HG02981 (cell line): ENCODE measurements at regions not wholly inside any gene's neighbourhood (a gene's known extent, or its start where the extent isn't known, plus 50 kb on each side); places are given as distances from the start of the nearest gene placed in this dataset.

Experiments used
- ATAC-seq: cut with Tn5 transposase; IDR thresholded peaks from one replicate; pipeline ENCODE4 v1.9.1; 2021; ENCODE audit warnings: mild to moderate bottlenecking, moderate library complexity; ENCODE audit not compliant: unreplicated experiment

DNA sequence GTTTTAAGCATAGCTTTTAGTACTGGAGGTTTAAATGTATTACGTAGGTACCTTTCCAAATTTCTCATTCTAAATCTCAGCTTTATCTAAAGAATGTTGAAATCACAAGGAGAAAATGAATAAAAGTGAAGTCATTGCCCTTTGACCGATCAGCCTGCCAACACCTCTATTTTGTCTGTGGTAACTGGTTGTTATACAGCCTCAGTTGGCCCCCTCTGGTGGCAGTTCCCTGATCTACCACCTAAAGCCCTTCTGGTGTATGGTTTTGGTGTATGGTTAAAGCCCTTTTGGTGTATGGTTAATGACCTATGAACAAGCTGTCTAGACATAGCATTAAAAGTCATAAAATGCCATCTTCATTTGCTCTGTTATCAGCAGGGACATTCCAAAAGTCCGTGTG, 378.2 kb upstream of the AZI2 start:
- peak; percentile 81 for ATAC-seq

DNA sequence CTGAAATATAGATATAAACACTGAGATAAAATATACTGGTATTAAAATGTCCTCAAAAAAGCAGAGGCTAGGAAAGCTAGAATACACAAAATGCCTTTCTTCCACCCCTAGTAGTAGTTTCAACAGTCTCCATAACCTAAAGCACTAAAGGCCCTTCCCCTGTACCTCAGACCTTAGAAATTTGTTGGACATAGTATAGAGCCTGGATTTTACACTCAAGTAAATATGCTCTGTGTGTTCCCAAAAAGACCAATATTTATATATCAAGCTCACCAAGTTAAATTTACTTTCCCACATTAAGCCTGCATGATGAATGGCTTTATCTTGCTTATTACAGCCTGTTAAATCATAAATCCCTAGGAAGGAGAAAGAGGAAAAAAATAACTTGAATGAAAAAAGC, 378.7 kb upstream of the AZI2 start:
- ATAC-seq = no peak

DNA sequence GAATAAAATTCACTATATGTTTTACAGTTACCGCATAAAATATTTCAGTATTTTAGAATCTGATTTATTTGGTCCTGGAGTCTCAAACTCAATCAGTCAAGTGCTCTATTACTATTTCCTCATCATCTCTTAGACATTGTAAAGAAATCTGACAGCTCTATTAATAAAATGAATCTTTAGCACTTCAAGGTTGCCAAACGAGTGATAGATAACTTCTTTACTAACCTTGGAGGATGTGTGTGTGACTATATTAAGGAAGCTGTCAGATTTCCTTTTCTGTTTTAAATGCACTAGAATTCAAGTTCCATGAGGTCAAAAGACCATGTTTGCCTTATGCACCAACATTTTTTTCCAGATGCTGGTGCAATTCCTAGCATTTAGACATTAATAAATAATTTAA, 389.8 kb upstream of the AZI2 start:
- no peak for ATAC-seq

- ATAC-seq = no peak
These were observed 391.0 kb upstream of the AZI2 start for GRCh38 chr3:28739647-28740046.

DNA sequence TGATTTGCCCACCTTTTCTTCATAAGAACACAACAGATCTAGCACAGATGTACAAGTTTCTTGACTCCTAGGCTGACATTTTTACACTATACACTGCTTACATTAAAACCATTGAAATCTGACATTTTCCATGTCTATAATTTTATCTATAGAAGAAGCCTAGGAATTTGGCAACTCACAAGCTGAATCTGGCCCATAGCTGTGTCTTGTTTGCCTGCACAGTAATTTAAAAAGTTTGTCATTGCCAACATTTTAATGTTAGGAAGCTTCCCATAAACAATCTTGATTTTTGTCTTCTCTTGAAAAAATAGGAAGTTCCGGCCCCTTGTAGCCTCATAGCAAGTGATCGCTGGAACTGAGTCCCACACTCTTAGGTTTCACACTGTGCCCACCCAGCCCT, 394.6 kb upstream of the AZI2 start:
- no peak for ATAC-seq

- no peak for ATAC-seq
These were observed 395.2 kb upstream of the AZI2 start for GRCh38 chr3:28743831-28744230.

DNA sequence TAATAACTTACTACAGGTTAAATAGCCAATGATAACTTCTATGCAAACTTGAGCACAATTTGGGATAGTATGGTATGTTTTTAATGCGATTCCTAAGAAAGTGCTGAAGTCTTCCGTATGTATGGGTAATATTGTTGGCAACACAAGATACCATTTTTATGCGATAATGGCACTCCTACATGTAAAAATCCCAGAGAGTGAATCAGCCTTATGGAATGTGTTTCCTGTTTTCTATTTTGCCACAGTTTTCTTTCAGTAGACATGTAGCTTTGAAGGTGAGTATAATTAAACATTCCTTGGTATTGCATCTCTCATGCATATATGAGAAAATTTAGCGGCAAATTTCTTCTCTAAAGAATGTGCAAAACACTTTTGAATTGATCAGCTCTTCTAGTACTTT, 396.8 kb upstream of the AZI2 start:
- ATAC-seq = no peak

- ATAC-seq = no peak
These were observed 397.4 kb upstream of the AZI2 start for GRCh38 chr3:28745916-28746617.

GRCh38 chr3:28746990-28747389, 398.4 kb upstream of the AZI2 start:
- ATAC-seq = no peak

- ATAC-seq = no peak
These were observed 403.2 kb upstream of the AZI2 start for GRCh38 chr3:28751864-28752263.

- ATAC-seq = no peak
These were observed 403.7 kb upstream of the AZI2 start for GRCh38 chr3:28752290-28752689.

GRCh38 chr3:28756056-28756455, 407.4 kb upstream of the AZI2 start:
- no peak for ATAC-seq

DNA sequence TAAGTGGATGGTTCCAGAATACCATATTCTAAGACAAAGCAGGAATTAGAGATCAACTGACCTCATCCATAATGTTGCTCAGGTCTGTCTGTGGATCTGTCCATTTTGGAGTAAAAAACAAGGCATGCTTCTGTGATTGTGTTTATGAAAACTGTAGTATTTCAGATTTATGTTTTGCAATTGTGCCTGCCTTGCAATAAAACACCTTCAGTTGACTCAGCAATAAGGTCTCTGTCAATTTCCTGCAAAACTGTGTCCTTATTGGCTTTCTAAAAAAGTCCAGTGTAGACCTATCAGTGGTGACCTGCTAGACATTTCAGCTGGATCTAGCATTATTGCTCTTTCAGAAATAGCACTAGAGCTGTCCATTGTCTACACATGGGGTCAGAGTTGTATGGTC, 409.5 kb upstream of the AZI2 start:
- ATAC-seq = no peak

DNA sequence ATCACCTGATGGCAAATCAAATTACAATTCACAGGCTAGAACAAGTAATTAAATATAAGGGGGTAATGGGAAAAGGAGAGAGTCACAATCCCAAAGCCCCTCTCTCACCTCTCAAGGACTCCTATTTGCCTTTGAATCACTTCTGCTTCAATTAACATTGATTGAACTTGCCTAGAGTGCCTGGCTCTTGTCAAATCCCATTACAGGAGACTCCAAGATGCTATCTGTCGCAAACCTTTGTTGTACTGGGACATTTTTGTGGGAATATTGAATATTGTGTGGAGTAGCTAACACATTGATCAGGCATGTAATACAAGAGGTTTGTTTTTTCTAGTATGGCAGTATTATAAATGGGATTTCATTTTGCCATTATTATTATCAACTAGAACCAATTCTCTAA, 412.8 kb upstream of the AZI2 start:
- ATAC-seq = no peak

GRCh38 chr3:28765194-28765593, 416.6 kb upstream of the AZI2 start:
- no peak for ATAC-seq

- no peak for ATAC-seq
These were observed 419.8 kb upstream of the AZI2 start for GRCh38 chr3:28768439-28768838.

DNA sequence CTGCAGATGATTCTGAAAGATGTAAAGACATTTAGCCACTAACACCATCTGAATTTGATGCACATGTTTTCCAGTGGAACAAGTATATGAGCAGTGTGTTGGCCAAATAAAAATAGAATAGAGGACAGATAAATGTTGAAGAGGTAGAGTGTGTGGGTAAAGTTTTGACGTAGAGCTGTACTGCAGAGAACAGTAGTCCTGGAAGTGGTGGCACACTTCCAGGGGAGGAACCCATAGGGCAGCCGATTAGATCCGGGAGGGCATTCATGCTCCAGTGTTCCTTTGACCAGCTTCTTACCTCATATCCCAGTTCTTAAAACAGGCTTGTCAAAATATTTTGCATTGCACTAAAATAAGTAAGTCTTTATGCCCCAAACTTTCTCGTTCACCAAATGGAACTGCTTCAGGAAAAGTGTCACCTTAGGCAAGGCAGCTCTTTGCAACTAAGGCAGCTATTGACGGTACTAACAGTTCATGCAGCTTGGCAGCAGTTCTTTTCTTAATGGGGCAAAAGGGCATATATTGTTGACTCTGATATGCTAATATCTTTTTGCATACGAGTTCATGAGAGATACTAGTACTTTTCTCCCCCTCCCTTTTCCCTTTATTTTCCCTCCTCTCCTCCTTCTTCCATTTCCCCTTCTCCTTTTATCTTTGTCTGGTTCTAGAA, 429.3 kb upstream of the AZI2 start:
- ATAC-seq = no peak

GRCh38 chr3:28780480-28780879, 431.9 kb upstream of the AZI2 start:
- ATAC-seq = no peak

GRCh38 chr3:28781053-28781452, 432.4 kb upstream of the AZI2 start:
- no peak for ATAC-seq

- no peak for ATAC-seq
These were observed 437.8 kb upstream of the AZI2 start for GRCh38 chr3:28786446-28786845.

DNA sequence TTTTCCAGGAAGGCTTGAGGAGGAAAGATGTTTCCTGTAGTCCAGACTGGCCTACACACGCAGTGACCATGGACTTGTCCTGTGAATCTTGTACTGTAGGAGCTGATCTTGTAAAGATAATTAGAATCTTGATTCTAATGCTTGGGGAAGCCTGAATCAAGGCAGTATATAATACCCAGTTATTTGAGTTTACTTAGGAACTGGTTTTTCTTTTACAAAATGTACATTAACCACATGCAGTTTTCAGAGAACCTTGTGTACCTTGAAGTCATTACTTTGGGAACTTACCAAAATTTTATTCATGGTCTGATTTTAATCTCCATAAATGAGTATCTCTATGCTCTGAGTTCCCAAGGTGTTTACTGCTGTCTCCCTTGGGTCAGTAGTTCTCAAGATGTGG, 439.9 kb upstream of the AZI2 start:
- no peak for ATAC-seq

GRCh38 chr3:28791713-28792255, 443.2 kb upstream of the AZI2 start:
- ATAC-seq = no peak

DNA sequence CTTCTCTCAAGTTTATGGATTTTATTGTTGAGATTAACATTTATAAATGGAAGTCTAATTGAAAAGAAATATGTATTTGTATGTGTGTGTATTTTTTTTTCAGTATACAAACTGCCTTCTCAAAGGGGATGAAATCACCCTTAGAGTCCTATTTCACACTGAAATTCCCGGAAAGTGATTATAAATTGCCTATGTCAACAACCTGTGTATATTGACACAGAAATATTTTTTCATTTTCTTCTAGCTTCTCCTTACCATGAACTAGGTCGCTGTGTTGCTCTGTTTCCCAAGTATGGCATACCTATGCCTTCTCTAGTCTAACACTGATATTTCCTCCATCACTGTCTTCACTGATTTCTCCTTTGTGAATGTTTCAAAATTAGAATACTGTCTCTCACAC, 444.0 kb upstream of the AZI2 start:
- no peak for ATAC-seq
